ENCODE measurements at regions not wholly inside any gene's neighbourhood (a gene's known extent, or its start where the extent isn't known, plus 50 kb on each side); places are given as distances from the start of the nearest gene placed in this dataset.

- no peak for DNase-seq (ENCODE audit: low read depth)
- no peak overlapping the region for H3K4me3 ChIP-seq (ENCODE audit: low read depth, low read length)
- no peak for TF ChIP-seq CTCF (IDR thresholded peaks at IDR 0.05; ENCODE audit: insufficient read depth, low read depth, low read length)
Measured at GRCh38 chr4:33067221-33067620, 2347.1 kb downstream of the PCDH7 start.

DNA sequence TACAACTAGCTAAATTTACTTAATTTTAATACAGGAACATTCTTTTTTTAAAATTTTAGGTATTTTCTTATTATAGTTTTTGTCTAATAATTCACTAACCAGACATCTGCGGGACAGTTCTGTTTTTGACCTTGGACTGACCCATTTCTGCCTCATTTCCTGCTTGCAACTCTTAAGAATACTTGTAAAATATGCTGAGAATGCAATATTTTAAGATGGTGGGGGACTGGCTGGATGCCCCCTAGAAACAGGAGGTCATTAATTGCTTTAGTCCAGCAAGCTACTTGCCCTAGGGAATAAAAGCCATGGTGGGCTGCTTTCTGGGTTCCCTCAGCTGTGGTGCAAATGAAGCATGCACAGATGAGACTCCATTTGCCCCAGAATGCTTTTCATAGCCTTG lies 2348.4 kb downstream of the PCDH7 start:
- no peak overlapping the region for H3K4me3 ChIP-seq (ENCODE audit: low read depth, low read length)
- TF ChIP-seq CTCF (IDR thresholded peaks at IDR 0.05; ENCODE audit: insufficient read depth, low read depth, low read length), result no peak
- DNase-seq (ENCODE audit: low read depth), result no peak

DNA sequence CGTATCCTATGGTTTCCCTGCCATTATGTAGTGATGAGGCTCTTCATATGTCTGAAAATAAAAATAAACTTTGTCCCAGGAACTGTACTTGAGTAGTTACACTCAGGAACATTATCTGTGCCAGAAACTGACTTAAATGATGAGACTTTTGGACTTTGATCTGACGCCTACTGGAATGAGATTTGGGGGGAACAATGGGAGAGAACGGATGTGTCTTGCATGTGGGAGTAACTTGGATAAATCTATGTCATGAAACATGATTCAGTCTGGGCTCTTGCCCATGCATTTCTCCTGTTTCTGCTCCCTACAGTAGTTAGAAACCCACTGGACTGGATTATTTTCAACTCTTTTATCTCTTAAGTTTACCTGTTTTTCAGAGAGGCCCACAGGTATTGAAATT lies 2351.4 kb downstream of the PCDH7 start:
- H3K4me3 ChIP-seq (ENCODE audit: low read depth, low read length), result no peak overlapping the region
- no peak for DNase-seq (ENCODE audit: low read depth)
- no peak for TF ChIP-seq CTCF (IDR thresholded peaks at IDR 0.05; ENCODE audit: insufficient read depth, low read depth, low read length)

DNA sequence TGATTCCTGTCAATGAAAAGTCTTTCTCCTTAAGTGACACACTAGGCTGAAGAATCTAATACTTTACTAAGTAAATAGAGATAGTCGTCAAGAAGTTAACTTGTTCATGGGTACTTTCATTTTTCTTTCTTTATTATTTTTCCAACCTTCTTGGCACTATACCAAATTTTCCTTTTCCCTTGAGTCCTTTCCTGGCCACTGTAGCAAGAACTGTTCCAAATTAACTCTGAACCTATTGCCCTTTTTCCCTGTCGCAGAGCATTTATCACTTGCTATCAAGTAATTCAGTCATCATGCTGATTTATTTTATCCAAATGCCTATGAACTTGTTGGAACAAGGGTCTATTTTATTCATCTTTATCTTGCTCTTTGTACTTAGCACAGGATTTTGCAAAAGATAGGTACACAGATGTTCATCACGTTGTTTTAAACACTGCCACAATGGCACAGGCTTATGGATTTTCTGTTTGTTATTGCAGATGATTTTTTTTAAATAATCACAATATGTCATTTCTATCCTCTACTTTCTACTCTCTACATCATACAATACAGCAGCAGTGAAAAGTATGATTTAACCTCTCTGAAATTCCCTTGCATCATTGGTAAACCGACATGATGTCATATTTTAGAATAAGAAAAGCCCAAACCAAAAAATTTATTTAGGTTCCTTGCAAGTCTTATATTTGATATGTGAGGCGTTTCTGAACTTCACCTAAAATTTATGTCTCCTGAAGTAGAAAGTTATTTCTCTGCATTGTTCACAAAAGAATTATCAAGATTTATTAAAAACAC lies 2352.3 kb downstream of the PCDH7 start:
- H3K4me3 ChIP-seq (ENCODE audit: low read depth, low read length), result no peak overlapping the region
- DNase-seq (ENCODE audit: low read depth), result no peak
- TF ChIP-seq CTCF (IDR thresholded peaks at IDR 0.05; ENCODE audit: insufficient read depth, low read depth, low read length), result no peak

- no peak overlapping the region for H3K4me3 ChIP-seq (ENCODE audit: low read depth, low read length)
- TF ChIP-seq CTCF (IDR thresholded peaks at IDR 0.05; ENCODE audit: insufficient read depth, low read depth, low read length), result no peak
- DNase-seq (ENCODE audit: low read depth), result peak; percentile 6
Measured at GRCh38 chr4:33073811-33074210, 2353.6 kb downstream of the PCDH7 start.

- no peak overlapping the region for H3K4me3 ChIP-seq (ENCODE audit: low read depth, low read length)
- TF ChIP-seq CTCF (IDR thresholded peaks at IDR 0.05; ENCODE audit: insufficient read depth, low read depth, low read length), result no peak
- DNase-seq (ENCODE audit: low read depth), result no peak
Measured at GRCh38 chr4:33078145-33078544, 2358.0 kb downstream of the PCDH7 start.

GRCh38 chr4:33080275-33080674 lies 2360.1 kb downstream of the PCDH7 start:
- no peak for DNase-seq (ENCODE audit: low read depth)
- no peak for TF ChIP-seq CTCF (IDR thresholded peaks at IDR 0.05; ENCODE audit: insufficient read depth, low read depth, low read length)
- H3K4me3 ChIP-seq (ENCODE audit: low read depth, low read length), result no peak overlapping the region
